HepG2 (cell line): ENCODE measurements at regions not wholly inside any gene's neighbourhood (a gene's known extent, or its start where the extent isn't known, plus 50 kb on each side); places are given as distances from the start of the nearest gene placed in this dataset.

ENCODE experiments used
- HOXA7 ChIP-seq: sonication (generic); formaldehyde crosslinking; IDR thresholded peaks from 2 replicates; pipeline ENCODE4 v1.8.1; 2022; ENCODE audit warnings: mild to moderate bottlenecking, missing genetic modification reagents, moderate library complexity
- NBN ChIP-seq: fragments of 450-650 bp; conservative IDR thresholded peaks from 2 replicates; pipeline ENCODE4 v1.6.1; 2017
- NFATC3 ChIP-seq: sonication (generic); formaldehyde crosslinking; IDR thresholded peaks from 2 replicates; pipeline ENCODE4 v1.5.1; 2020; ENCODE audit warnings: mild to moderate bottlenecking, missing genetic modification reagents
- RXRB ChIP-seq: IDR thresholded peaks from 2 replicates; pipeline ENCODE4 v1.6.1; 2016; ENCODE audit warnings: borderline replicate concordance, missing genetic modification reagents, missing compliant biosample characterization
- TEAD3 ChIP-seq: optimal IDR thresholded peaks from 2 replicates; pipeline ENCODE3; 2016; ENCODE audit warnings: borderline replicate concordance
- ZBTB3 ChIP-seq: sonication (generic); formaldehyde crosslinking; IDR thresholded peaks from 2 replicates; pipeline ENCODE4 v1.4.0; 2020; ENCODE audit warnings: low read depth, mild to moderate bottlenecking, moderate library complexity, missing genetic modification reagents, borderline replicate concordance
- ZC3H4 ChIP-seq: sonication (generic); formaldehyde crosslinking; IDR thresholded peaks from 2 replicates; pipeline ENCODE4 v1.4.0; 2020; ENCODE audit warnings: missing genetic modification reagents, borderline replicate concordance
- TF ChIP-seq, protein P1 (sequence below), 2 experiments: sonication (generic) in 1 of 2; formaldehyde crosslinking in 1 of 2; IDR thresholded peaks; 2 replicates each; pipeline versions ENCODE4 v1.4.0 to v1.6.1; 2016 to 2020; ENCODE audit warnings: borderline replicate concordance in 1 of 2, low read depth in 1 of 2, mild to moderate bottlenecking in 1 of 2, missing genetic modification reagents in 1 of 2
- TF ChIP-seq, protein P2 (sequence below): sonication (generic); formaldehyde crosslinking; IDR thresholded peaks from 2 replicates; pipeline ENCODE4 v1.5.1; 2020; ENCODE audit warnings: missing genetic modification reagents, mild to moderate bottlenecking, borderline replicate concordance
- TF ChIP-seq, protein P3 (sequence below): sonication (generic); formaldehyde crosslinking; IDR thresholded peaks from 2 replicates; pipeline ENCODE4 v1.8.1; 2023; ENCODE audit warnings: mild to moderate bottlenecking, missing genetic modification reagents, borderline replicate concordance
- TF ChIP-seq, protein P4 (sequence below): sonication (generic); formaldehyde crosslinking; conservative IDR thresholded peaks from 2 replicates; pipeline ENCODE4 v1.8.0; 2022; ENCODE audit warnings: mild to moderate bottlenecking, moderate library complexity, missing genetic modification reagents

DNA sequence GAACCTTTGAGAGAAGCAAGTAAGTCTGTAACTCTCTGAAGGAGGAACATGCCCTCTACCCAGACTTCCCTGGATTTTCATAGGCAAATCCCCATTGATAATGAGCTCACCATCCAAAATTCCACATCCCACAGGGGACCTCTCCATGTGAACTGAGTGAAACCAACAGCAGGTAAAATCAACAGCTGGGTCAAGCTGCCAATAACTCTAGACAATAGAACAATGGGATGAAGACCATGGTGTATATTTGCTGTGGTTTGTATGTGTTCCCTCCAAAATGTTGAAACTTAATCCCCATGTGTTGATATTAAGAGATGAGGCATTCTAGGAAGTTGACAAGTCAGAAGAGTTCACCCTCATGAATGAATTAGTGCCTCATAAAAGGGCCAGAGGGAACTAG lies 110.2 kb upstream of the MYO10 start (continued):
- TF ChIP-seq, protein P1, sequence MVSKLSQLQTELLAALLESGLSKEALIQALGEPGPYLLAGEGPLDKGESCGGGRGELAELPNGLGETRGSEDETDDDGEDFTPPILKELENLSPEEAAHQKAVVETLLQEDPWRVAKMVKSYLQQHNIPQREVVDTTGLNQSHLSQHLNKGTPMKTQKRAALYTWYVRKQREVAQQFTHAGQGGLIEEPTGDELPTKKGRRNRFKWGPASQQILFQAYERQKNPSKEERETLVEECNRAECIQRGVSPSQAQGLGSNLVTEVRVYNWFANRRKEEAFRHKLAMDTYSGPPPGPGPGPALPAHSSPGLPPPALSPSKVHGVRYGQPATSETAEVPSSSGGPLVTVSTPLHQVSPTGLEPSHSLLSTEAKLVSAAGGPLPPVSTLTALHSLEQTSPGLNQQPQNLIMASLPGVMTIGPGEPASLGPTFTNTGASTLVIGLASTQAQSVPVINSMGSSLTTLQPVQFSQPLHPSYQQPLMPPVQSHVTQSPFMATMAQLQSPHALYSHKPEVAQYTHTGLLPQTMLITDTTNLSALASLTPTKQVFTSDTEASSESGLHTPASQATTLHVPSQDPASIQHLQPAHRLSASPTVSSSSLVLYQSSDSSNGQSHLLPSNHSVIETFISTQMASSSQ (IDR thresholded peaks at IDR 0.05; ENCODE audit: low read depth) = no peak
- TF ChIP-seq, protein P1 (CRISPR knock-in tag; IDR thresholded peaks at IDR 0.05; ENCODE audit: borderline replicate concordance) = no peak
- TF ChIP-seq, protein P2, sequence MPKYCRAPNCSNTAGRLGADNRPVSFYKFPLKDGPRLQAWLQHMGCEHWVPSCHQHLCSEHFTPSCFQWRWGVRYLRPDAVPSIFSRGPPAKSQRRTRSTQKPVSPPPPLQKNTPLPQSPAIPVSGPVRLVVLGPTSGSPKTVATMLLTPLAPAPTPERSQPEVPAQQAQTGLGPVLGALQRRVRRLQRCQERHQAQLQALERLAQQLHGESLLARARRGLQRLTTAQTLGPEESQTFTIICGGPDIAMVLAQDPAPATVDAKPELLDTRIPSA (CRISPR knock-in tag) = no peak
- TF ChIP-seq, protein P3, sequence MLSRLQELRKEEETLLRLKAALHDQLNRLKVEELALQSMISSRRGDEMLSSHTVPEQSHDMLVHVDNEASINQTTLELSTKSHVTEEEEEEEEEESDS = no peak
- TF ChIP-seq RXRB = no peak
- TF ChIP-seq ZBTB3 (CRISPR knock-in tag) = no peak
- no peak for TF ChIP-seq ZC3H4 (CRISPR knock-in tag)
- TF ChIP-seq TEAD3 = no peak
- TF ChIP-seq NBN = no peak
- TF ChIP-seq, protein P4, sequence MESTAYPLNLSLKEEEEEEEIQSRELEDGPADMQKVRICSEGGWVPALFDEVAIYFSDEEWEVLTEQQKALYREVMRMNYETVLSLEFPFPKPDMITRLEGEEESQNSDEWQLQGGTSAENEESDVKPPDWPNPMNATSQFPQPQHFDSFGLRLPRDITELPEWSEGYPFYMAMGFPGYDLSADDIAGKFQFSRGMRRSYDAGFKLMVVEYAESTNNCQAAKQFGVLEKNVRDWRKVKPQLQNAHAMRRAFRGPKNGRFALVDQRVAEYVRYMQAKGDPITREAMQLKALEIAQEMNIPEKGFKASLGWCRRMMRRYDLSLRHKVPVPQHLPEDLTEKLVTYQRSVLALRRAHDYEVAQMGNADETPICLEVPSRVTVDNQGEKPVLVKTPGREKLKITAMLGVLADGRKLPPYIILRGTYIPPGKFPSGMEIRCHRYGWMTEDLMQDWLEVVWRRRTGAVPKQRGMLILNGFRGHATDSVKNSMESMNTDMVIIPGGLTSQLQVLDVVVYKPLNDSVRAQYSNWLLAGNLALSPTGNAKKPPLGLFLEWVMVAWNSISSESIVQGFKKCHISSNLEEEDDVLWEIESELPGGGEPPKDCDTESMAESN = no peak
- TF ChIP-seq NFATC3 (CRISPR knock-in tag) = no peak
- no peak for TF ChIP-seq HOXA7
